ENCODE measurements at regions not wholly inside any gene's neighbourhood (a gene's known extent, or its start where the extent isn't known, plus 50 kb on each side); places are given as distances from the start of the nearest gene placed in this dataset.

- no peak for DNase-seq
These were observed 133.9 kb downstream of the C9orf50 start for GRCh38 chr9:129486756-129487657.

- no peak for DNase-seq
These were observed 135.6 kb downstream of the C9orf50 start for GRCh38 chr9:129485145-129485774.

- no peak for DNase-seq
These were observed 136.4 kb downstream of the C9orf50 start for GRCh38 chr9:129484352-129485000.

GRCh38 chr9:129483415-129484351 is 137.2 kb downstream of the C9orf50 start:
- DNase-seq, result peak in 1 of 2 donors; percentile 54

- peak in 1 of 2 donors; percentile 53 for DNase-seq
These were observed 138.1 kb downstream of the C9orf50 start for GRCh38 chr9:129482521-129483414.

- no peak for DNase-seq
These were observed 138.9 kb downstream of the C9orf50 start for GRCh38 chr9:129481810-129482511.

- no peak for DNase-seq
These were observed 139.5 kb downstream of the C9orf50 start for GRCh38 chr9:129481424-129481809.

- no peak for DNase-seq
These were observed 140.2 kb downstream of the C9orf50 start for GRCh38 chr9:129480745-129481144.

- DNase-seq, result no peak
These were observed 140.7 kb downstream of the C9orf50 start for GRCh38 chr9:129480227-129480626.

GRCh38 chr9:129479631-129480011 is 141.3 kb downstream of the C9orf50 start:
- no peak for DNase-seq

- DNase-seq, result no peak
These were observed 141.8 kb downstream of the C9orf50 start for GRCh38 chr9:129478961-129479630.

GRCh38 chr9:129478461-129478860 is 142.4 kb downstream of the C9orf50 start:
- DNase-seq, result no peak

GRCh38 chr9:129476821-129477611 is 143.9 kb downstream of the C9orf50 start:
- DNase-seq, result no peak

- DNase-seq, result no peak
These were observed 146.0 kb downstream of the C9orf50 start for GRCh38 chr9:129474740-129475404.

- DNase-seq, result no peak
These were observed 147.2 kb downstream of the C9orf50 start for GRCh38 chr9:129473523-129474244.

GRCh38 chr9:129472651-129473102 is 148.2 kb downstream of the C9orf50 start:
- DNase-seq, result no peak

GRCh38 chr9:129471201-129472019 is 149.5 kb downstream of the C9orf50 start:
- DNase-seq, result no peak
